HepG2 (cell line): ENCODE measurements at regions not wholly inside any gene's neighbourhood (a gene's known extent, or its start where the extent isn't known, plus 50 kb on each side); places are given as distances from the start of the nearest gene placed in this dataset.

Experiments
- ATAC-seq: fragments of 200-7000 bp; cut with Tn5 transposase; 3 replicates; pipeline ENCODE4 v1.9.1; 2020; ENCODE audit warnings: mild to moderate bottlenecking, moderate library complexity
- BruUV-seq: library from RNA; stranded (reverse); fragments of 400-500 nt; replicated peaks from 2 replicates; lab custom pipeline; 2021; lab: Mats Ljungman, UMichigan
- CTCF ChIA-PET: fragments of 300-600 bp; formaldehyde crosslinking; extraction: SDS; loops from one replicate; lab custom pipeline; 2021; ENCODE audit warnings: low total read pairs, inconsistent platforms, low intra/inter-chr PET ratio; lab: Yijun Ruan, JAX
- POLR2A ChIA-PET: fragments of 350-600 bp; sonication (Branson Sonifier 250); formaldehyde crosslinking; loops from one replicate; lab custom pipeline; 2020; ENCODE audit warnings: antibody characterized with exemption, inconsistent platforms; lab: Yijun Ruan, JAX
- DNase-seq: peaks from one replicate; pipeline ENCODE4 v3.0.0-alpha.2; 2015; ENCODE audit warnings: low spot score
- FAIRE-seq: peaks from 3 replicates; lab custom pipeline; 2011; peaks lifted over from hg19 to GRCh38; lab: Jason Lieb, UNC
- H2AFZ ChIP-seq: one replicate; pipeline ENCODE4 v1.6.1; 2011; ENCODE audit warnings: low read length, inconsistent platforms
- H3K27ac ChIP-seq: fragments of 300-600 bp; 3 replicates; pipeline ENCODE4 v1.8.0; 2011; ENCODE audit warnings: mixed run types, mild to moderate bottlenecking, mixed read lengths, low read length, inconsistent platforms; ENCODE audit not compliant: insufficient read depth; ENCODE audit errors: extremely low read length
- H3K27me3 ChIP-seq, 2 experiments: fragments of 200-600 bp in 1 of 2; 2 replicates in 1 of 2; 3 replicates in 1 of 2; pipeline versions ENCODE4 v1.6.0 to v1.8.0; 2011; ENCODE audit warnings: low read length in 2 of 2, mild to moderate bottlenecking in 2 of 2, moderate library complexity in 2 of 2, inconsistent platforms in 1 of 2; ENCODE audit not compliant: insufficient read depth in 2 of 2, control insufficient read depth in 1 of 2
- H3K36me3 ChIP-seq, 2 experiments: fragments of 200-600 bp in 1 of 2; replicated peaks in 1 of 2; 2 replicates in 1 of 2; 3 replicates in 1 of 2; pipeline versions ENCODE4 v1.5.1 to v1.8.0; 2011; ENCODE audit warnings: low read length in 2 of 2, inconsistent platforms in 1 of 2; ENCODE audit not compliant: insufficient read depth in 2 of 2, control insufficient read depth in 1 of 2
- H3K4me1 ChIP-seq: 2 replicates; pipeline ENCODE4 v1.5.1; 2012; ENCODE audit warnings: low read length, inconsistent platforms; ENCODE audit not compliant: insufficient read depth
- H3K4me2 ChIP-seq: 2 replicates; pipeline ENCODE4 v1.6.0; 2011; ENCODE audit warnings: low read depth, low read length, inconsistent platforms
- H3K4me3 ChIP-seq, 3 experiments: fragments of 200-600 bp in 1 of 3; sonication (generic), shearing (Covaris generic) in 1 of 3; replicated peaks in 1 of 3; 2 replicates each; pipeline ENCODE4 v1.5.1; 2011 to 2016; ENCODE audit warnings: low read length in 3 of 3, inconsistent platforms in 2 of 3, low read depth in 2 of 3, mild to moderate bottlenecking in 2 of 3, control low read depth in 1 of 3, mixed read lengths in 1 of 3; ENCODE audit not compliant: insufficient read depth in 1 of 3
- H3K79me2 ChIP-seq: one replicate; pipeline ENCODE4 v1.6.1; 2011; ENCODE audit warnings: low read length, inconsistent platforms; ENCODE audit not compliant: insufficient read depth
- H3K9ac ChIP-seq: 2 replicates; pipeline ENCODE4 v1.6.0; 2011; ENCODE audit warnings: mild to moderate bottlenecking, low read depth, low read length, inconsistent platforms; ENCODE audit not compliant: insufficient read depth
- H3K9me3 ChIP-seq: 2 replicates; pipeline ENCODE4 v1.5.1; 2012; ENCODE audit warnings: mild to moderate bottlenecking, low read length
- H4K20me1 ChIP-seq: 2 replicates; pipeline ENCODE4 v1.6.0; 2011; ENCODE audit warnings: inconsistent platforms, mild to moderate bottlenecking, low read length, moderate library complexity; ENCODE audit not compliant: insufficient read depth
- CBX1 ChIP-seq: IDR thresholded peaks from one replicate; pipeline ENCODE4 v1.6.1; 2016; ENCODE audit warnings: antibody characterized with exemption, low read depth
- HNF1A ChIP-seq, 2 experiments: sonication (generic) in 1 of 2; formaldehyde crosslinking in 1 of 2; IDR thresholded peaks; 2 replicates each; pipeline versions ENCODE4 v1.4.0 to v1.6.1; 2016 to 2020; ENCODE audit warnings: borderline replicate concordance in 1 of 2, low read depth in 1 of 2, mild to moderate bottlenecking in 1 of 2, missing genetic modification reagents in 1 of 2
- HOXA5 ChIP-seq: sonication (generic); formaldehyde crosslinking; IDR thresholded peaks from 2 replicates; pipeline ENCODE4 v1.4.0; 2020; ENCODE audit warnings: missing genetic modification reagents
- NFKBIZ ChIP-seq: IDR thresholded peaks from 2 replicates; pipeline ENCODE4 v1.6.1; 2018; ENCODE audit warnings: missing genetic modification reagents, missing compliant biosample characterization
- NR3C1 ChIP-seq: sonication (generic); formaldehyde crosslinking; IDR thresholded peaks from 2 replicates; pipeline ENCODE4 v1.4.0; 2020; ENCODE audit warnings: missing genetic modification reagents
- RELA ChIP-seq: sonication (generic); formaldehyde crosslinking; IDR thresholded peaks from 2 replicates; pipeline ENCODE4 v1.4.0; 2020; ENCODE audit warnings: missing genetic modification reagents
- USF2 ChIP-seq, 2 experiments: sonication (generic) in 1 of 2; formaldehyde crosslinking in 1 of 2; IDR thresholded peaks; 2 replicates each; pipeline versions ENCODE4 v1.5.1 to v1.6.1; 2011 to 2020; ENCODE audit warnings: borderline replicate concordance in 1 of 2, low read depth in 1 of 2, low read length in 1 of 2, mild to moderate bottlenecking in 1 of 2, missing genetic modification reagents in 1 of 2, moderate library complexity in 1 of 2
- ZNF280B ChIP-seq: sonication (generic); formaldehyde crosslinking; IDR thresholded peaks from 2 replicates; pipeline ENCODE4 v1.5.0; 2020; ENCODE audit warnings: missing genetic modification reagents, mild to moderate bottlenecking, borderline replicate concordance
- ZNF292 ChIP-seq: sonication (generic); formaldehyde crosslinking; IDR thresholded peaks from 2 replicates; pipeline ENCODE4 v1.8.1; 2022; ENCODE audit warnings: mild to moderate bottlenecking, low read depth, missing genetic modification reagents, borderline replicate concordance
- ZSCAN22 ChIP-seq: sonication (generic); formaldehyde crosslinking; IDR thresholded peaks from 2 replicates; pipeline ENCODE4 v1.4.0; 2020; ENCODE audit warnings: mild to moderate bottlenecking, missing genetic modification reagents
- WGBS: methylation state at CpG from one replicate; pipeline ENCODE4 v1.1.6; 2017; ENCODE audit warnings: low lambda C conversion rate; 5-methylcytosine and 5-hydroxymethylcytosine counted together
- in situ Hi-C: cut with HindIII; loops from 2 replicates; pipeline ENCODE4 v1.10.0; 2017; ENCODE audit warnings: low pct_unique_long_range_greater_than_20kb; ENCODE audit not compliant: extremely low pct_ligation_motif_present
- intact Hi-C: fragments of 100-400 bp; cut with micrococcal nuclease; formaldehyde crosslinking; loops from one replicate; pipeline ENCODE4 v1.10.0; 2022; ENCODE audit not compliant: unreplicated experiment

DNA sequence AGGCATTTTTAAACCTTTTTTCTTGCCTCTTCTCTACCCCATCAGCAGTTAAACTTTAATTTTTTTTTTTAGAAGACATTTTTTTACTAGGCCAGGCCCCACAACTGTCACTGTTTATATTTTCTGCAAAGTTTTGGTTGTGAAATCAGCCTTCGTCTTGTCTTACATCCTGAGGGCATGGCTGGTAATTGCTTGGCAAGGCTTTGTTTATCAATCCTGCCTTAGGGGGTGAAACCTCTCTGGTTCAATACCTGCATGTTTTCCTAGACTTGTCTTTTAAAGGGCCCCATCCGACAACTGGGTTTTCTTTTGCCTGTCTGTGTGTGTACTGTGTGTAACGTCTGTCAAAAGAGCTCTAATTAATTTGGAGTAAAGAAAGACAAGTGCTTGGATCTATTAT lies 330.0 kb upstream of the CWC22 start:
- POLR2A ChIA-PET = no interaction called here
- DNase-seq (no peak), ATAC-seq (no peak), FAIRE-seq (no peak)
- no TSS peak for BruUV-seq
- CTCF ChIA-PET = no interaction called here
- in situ Hi-C loops = no loop called here
- WGBS = 6% methylated on average over 3 of the region's 3 CpGs
- H3K4me2 ChIP-seq = no peak overlapping the region
- no peaks in the 10 kb centered on the region for H3K4me1 ChIP-seq
- H3K36me3 ChIP-seq = no peaks in the 10 kb centered on the region
- H3K4me3 ChIP-seq = no peak overlapping the region
- H3K79me2 ChIP-seq = no peaks in the 10 kb centered on the region
- peaks cover 93% of the 10 kb centered on the region for H3K9me3 ChIP-seq
- H4K20me1 ChIP-seq = no peaks in the 10 kb centered on the region
- H2AFZ ChIP-seq = no peak overlapping the region
- H3K9ac ChIP-seq = no peak overlapping the region
- TF ChIP-seq USF2 (IDR thresholded peaks at IDR 0.05; ENCODE audit: low read depth, low read length) (no peak), USF2 (CRISPR knock-in tag; IDR thresholded peaks at IDR 0.05; ENCODE audit: borderline replicate concordance) (no peak), HNF1A (IDR thresholded peaks at IDR 0.05; ENCODE audit: low read depth) (no peak), HNF1A (CRISPR knock-in tag; IDR thresholded peaks at IDR 0.05; ENCODE audit: borderline replicate concordance) (no peak), NFKBIZ (CRISPR knock-in tag) (no peak), ZNF292 (CRISPR knock-in tag) (no peak), ZSCAN22 (no peak), ZNF280B (CRISPR knock-in tag) (no peak), HOXA5 (CRISPR knock-in tag) (no peak), RELA (no peak), NR3C1 (CRISPR knock-in tag) (no peak), CBX1 (no peak)
- H3K27ac ChIP-seq = no peak overlapping the region
- intact Hi-C loops = no loop called here
- H3K27me3 ChIP-seq = no peaks in the 10 kb centered on the region
